Trophoblast cell (in vitro differentiated cells and primary cell): ENCODE measurements at regions not wholly inside any gene's neighbourhood (a gene's known extent, or its start where the extent isn't known, plus 50 kb on each side); places are given as distances from the start of the nearest gene placed in this dataset.
"Not testable (repeated sequence)": the region's sequence is repeated elsewhere in the genome, so short reads cannot be mapped to it uniquely, and the experiment has no call there.

ENCODE experiments used
- DNase-seq, 2 donors: peaks; one replicate each; pipeline ENCODE4 v3.0.0-alpha.2; 2016
- H2AFZ ChIP-seq: 2 replicates; pipeline ENCODE4 v1.6.1; 2013; ENCODE audit warnings: low read length, moderate library complexity, mild to moderate bottlenecking; ENCODE audit not compliant: insufficient read depth, poor library complexity
- H2AK5ac ChIP-seq: 2 replicates; pipeline ENCODE4 v1.6.1; 2013; ENCODE audit warnings: mild to moderate bottlenecking, low read length
- H2BK120ac ChIP-seq: 2 replicates; pipeline ENCODE4 v1.6.1; 2013; ENCODE audit warnings: low read length, mild to moderate bottlenecking, moderate library complexity; ENCODE audit not compliant: insufficient read depth, poor library complexity
- H2BK12ac ChIP-seq: 2 replicates; pipeline ENCODE4 v1.6.1; 2013; ENCODE audit warnings: mild to moderate bottlenecking, low read length, moderate library complexity
- H2BK5ac ChIP-seq: 2 replicates; pipeline ENCODE4 v1.6.1; 2013; ENCODE audit warnings: low read length, low read depth, moderate library complexity, mild to moderate bottlenecking; ENCODE audit not compliant: poor library complexity
- H3K14ac ChIP-seq: 2 replicates; pipeline ENCODE4 v1.6.1; 2013; ENCODE audit warnings: mild to moderate bottlenecking, low read length
- H3K18ac ChIP-seq: 2 replicates; pipeline ENCODE4 v1.6.1; 2013; ENCODE audit warnings: mild to moderate bottlenecking, low read length
- H3K23ac ChIP-seq: 2 replicates; pipeline ENCODE4 v1.6.1; 2013; ENCODE audit warnings: low read length
- H3K27ac ChIP-seq: 2 replicates; pipeline ENCODE4 v1.5.1; 2013; ENCODE audit warnings: low read depth, mild to moderate bottlenecking, inconsistent platforms, low read length, moderate library complexity
- H3K27me3 ChIP-seq: 2 replicates; pipeline ENCODE4 v1.6.1; 2013; ENCODE audit warnings: inconsistent platforms, mild to moderate bottlenecking, low read length, moderate library complexity; ENCODE audit not compliant: insufficient read depth
- H3K36me3 ChIP-seq, 2 experiments: 1 replicate in 1 of 2; 2 replicates in 1 of 2; pipeline ENCODE4 v1.6.1; 2013; ENCODE audit warnings: low read length in 2 of 2, mild to moderate bottlenecking in 2 of 2, moderate library complexity in 1 of 2; ENCODE audit not compliant: insufficient read depth in 2 of 2, control insufficient read depth in 1 of 2
- H3K4ac ChIP-seq: 2 replicates; pipeline ENCODE4 v1.6.1; 2013; ENCODE audit warnings: low read depth, mild to moderate bottlenecking, low read length, moderate library complexity
- H3K4me1 ChIP-seq, 2 experiments: 1 replicate in 1 of 2; 2 replicates in 1 of 2; pipeline ENCODE4 v1.6.1; 2013; ENCODE audit warnings: low read length in 2 of 2, mild to moderate bottlenecking in 2 of 2, moderate library complexity in 1 of 2; ENCODE audit not compliant: insufficient read depth in 2 of 2, control insufficient read depth in 1 of 2
- H3K4me2 ChIP-seq: 2 replicates; pipeline ENCODE4 v1.6.1; 2013; ENCODE audit warnings: inconsistent platforms, mild to moderate bottlenecking, low read length, moderate library complexity
- H3K4me3 ChIP-seq: 2 replicates; pipeline ENCODE4 v1.5.1; 2013; ENCODE audit warnings: mild to moderate bottlenecking, low read depth, low read length, inconsistent platforms
- H3K79me1 ChIP-seq: one replicate; pipeline ENCODE4 v1.6.1; 2013; ENCODE audit warnings: low read length
- H3K79me2 ChIP-seq: 2 replicates; pipeline ENCODE4 v1.6.1; 2013; ENCODE audit warnings: low read length, mild to moderate bottlenecking; ENCODE audit not compliant: control insufficient read depth, insufficient read depth, poor library complexity
- H3K9ac ChIP-seq: 2 replicates; pipeline ENCODE4 v1.6.1; 2013; ENCODE audit warnings: mild to moderate bottlenecking, low read length
- H3K9me3 ChIP-seq: 2 replicates; pipeline ENCODE4 v1.6.1; 2013; ENCODE audit warnings: low read depth, mild to moderate bottlenecking, control low read depth, inconsistent platforms, low read length; ENCODE audit not compliant: insufficient read depth
- H4K12ac ChIP-seq: 2 replicates; pipeline ENCODE4 v1.6.1; 2013; ENCODE audit warnings: low read depth, mild to moderate bottlenecking, low read length, moderate library complexity
- H4K8ac ChIP-seq: 2 replicates; pipeline ENCODE4 v1.6.1; 2013; ENCODE audit warnings: low read depth, mild to moderate bottlenecking, low read length, moderate library complexity
- H4K91ac ChIP-seq: one replicate; pipeline ENCODE4 v1.6.1; 2013; ENCODE audit warnings: low read depth, mild to moderate bottlenecking, low read length, moderate library complexity
- WGBS: extraction: QIAGEN DNeasy Blood & Tissue Kit; methylation state at CpG from one replicate; pipeline ENCODE4 v1.1.7; 2013; ENCODE audit warnings: missing lambda C conversion rate; ENCODE audit not compliant: insufficient read length, insufficient coverage; ENCODE audit errors: extremely low coverage; 5-methylcytosine and 5-hydroxymethylcytosine counted together

DNA sequence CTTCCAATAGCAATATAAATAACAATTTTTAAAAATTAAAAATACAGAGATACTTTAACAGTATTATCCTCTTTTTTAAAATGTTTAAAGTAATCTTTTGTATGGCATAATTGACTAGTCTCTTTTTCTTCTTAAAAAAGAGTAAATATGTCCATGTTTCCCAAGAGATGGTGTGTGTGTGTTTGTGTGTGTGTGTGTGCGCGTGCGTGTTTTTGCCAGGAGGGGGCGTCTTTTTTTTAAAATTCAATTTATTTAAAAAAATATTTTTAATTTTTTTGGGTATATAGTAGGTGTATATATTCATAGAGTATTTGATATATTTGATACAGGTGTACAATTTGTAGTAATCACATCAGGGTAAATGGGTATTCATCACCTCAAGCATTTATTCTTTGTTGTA lies 1073.7 kb downstream of the PCDH7 start:
- DNase-seq: no peak
- Histone ChIP-seq H3K79me2 (no peaks in the 10 kb centered on the region), H4K8ac (no peak overlapping the region), H2BK12ac (no peak overlapping the region), H3K4me1 (no peaks in the 10 kb centered on the region), H3K14ac (no peak overlapping the region), H3K4me3 (no peak overlapping the region), H3K36me3 (no peaks in the 10 kb centered on the region), H2AFZ (no peak overlapping the region), H2BK120ac (no peak overlapping the region), H3K27ac (no peak overlapping the region), H3K79me1 (no peaks in the 10 kb centered on the region), H2BK5ac (no peak overlapping the region), H3K27me3 (no peaks in the 10 kb centered on the region), H3K4ac (no peak overlapping the region), H2AK5ac (no peak overlapping the region), H3K23ac (no peak overlapping the region), H3K18ac (no peak overlapping the region), H4K12ac (no peak overlapping the region), H3K9me3 (no peaks in the 10 kb centered on the region), H4K91ac (no peak overlapping the region), H3K9ac (no peak overlapping the region), H3K4me2 (no peak overlapping the region)
- WGBS: no CpG with 5 or more reads among the region's 4 CpGs

DNA sequence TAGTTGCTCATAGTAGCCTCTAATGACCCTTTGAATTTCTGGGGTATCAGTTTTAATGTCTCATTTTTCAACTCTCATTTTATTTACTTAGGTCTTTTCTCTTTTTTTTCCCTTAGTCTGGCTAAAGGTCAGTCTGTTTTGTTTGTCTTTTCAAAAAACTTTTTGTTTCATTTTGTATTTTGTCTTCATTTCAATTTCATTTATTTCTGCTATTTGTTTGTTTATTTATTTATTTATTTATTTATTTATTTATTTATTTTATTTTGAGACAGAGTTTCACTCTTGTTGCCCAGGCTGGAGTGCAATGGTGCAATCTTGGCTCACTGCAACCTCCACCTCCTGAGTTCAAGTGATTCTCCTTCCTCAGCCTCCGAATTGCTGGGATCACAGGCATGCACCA lies 1076.9 kb downstream of the PCDH7 start:
- H4K91ac ChIP-seq, H3K79me2 ChIP-seq, H3K79me1 ChIP-seq, H3K36me3 ChIP-seq, H3K9me3 ChIP-seq, H3K18ac ChIP-seq, H3K4me3 ChIP-seq, H2AK5ac ChIP-seq, H2BK120ac ChIP-seq, H2AFZ ChIP-seq, H3K4ac ChIP-seq, DNase-seq, H3K9ac ChIP-seq, H4K12ac ChIP-seq, H3K27ac ChIP-seq, H3K23ac ChIP-seq, H2BK12ac ChIP-seq, H3K4me1 ChIP-seq, H3K14ac ChIP-seq, H3K27me3 ChIP-seq, H3K4me2 ChIP-seq, H4K8ac ChIP-seq, H2BK5ac ChIP-seq: not testable (repeated sequence)
- WGBS: no CpG with 5 or more reads among the region's 1 CpG

GRCh38 chr4:31803526-31804195 lies 1083.5 kb downstream of the PCDH7 start:
- Histone ChIP-seq H3K4ac (no peak overlapping the region), H3K27me3 (no peaks in the 10 kb centered on the region), H3K23ac (no peak overlapping the region), H2AFZ (no peak overlapping the region), H2BK12ac (no peak overlapping the region), H3K4me2 (no peak overlapping the region), H4K8ac (no peak overlapping the region), H3K27ac (no peak overlapping the region), H2AK5ac (no peak overlapping the region), H3K79me1 (no peaks in the 10 kb centered on the region), H3K18ac (no peak overlapping the region), H2BK5ac (no peak overlapping the region), H3K79me2 (no peaks in the 10 kb centered on the region), H3K9ac (no peak overlapping the region), H4K12ac (no peak overlapping the region), H4K91ac (no peak overlapping the region), H3K4me3 (no peak overlapping the region), H3K4me1 (no peaks in the 10 kb centered on the region), H3K9me3 (no peaks in the 10 kb centered on the region), H2BK120ac (no peak overlapping the region), H3K36me3 (no peaks in the 10 kb centered on the region), H3K14ac (no peak overlapping the region)
- no CpG with 5 or more reads among the region's 3 CpGs for whole genome bisulfite sequencing
- no peak for DNase-seq

DNA sequence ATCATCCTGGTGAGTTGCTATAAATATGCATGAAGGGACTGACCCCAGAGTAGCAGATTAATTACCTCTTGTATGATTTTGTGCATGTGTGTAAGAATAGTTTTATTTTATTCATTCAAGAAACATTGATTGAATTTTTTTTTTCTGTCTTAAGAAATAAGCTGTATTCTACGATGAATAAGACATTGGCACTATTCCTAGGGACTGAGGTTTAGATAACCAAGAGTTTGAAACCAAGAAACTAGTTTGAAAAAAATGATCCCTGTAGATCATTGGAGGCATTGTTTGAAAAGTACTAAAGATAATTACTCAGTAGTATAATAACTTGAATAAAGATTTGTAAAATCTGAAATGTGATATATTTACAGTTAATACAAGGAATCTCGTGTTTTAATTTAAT lies 1086.9 kb downstream of the PCDH7 start:
- no peak overlapping the region for H3K23ac ChIP-seq
- no peaks in the 10 kb centered on the region for H3K79me2 ChIP-seq
- no peak overlapping the region for H3K14ac ChIP-seq
- no peaks in the 10 kb centered on the region for H3K9me3 ChIP-seq
- no peak overlapping the region for H2AFZ ChIP-seq
- no peak overlapping the region for H2BK120ac ChIP-seq
- no peak overlapping the region for H2BK12ac ChIP-seq
- no CpG with 5 or more reads among the region's 2 CpGs for WGBS
- DNase-seq: no peak
- H4K91ac ChIP-seq: no peak overlapping the region
- H3K4me2 ChIP-seq: no peak overlapping the region
- H3K27ac ChIP-seq: no peak overlapping the region
- H3K9ac ChIP-seq: no peak overlapping the region
- no peak overlapping the region for H3K4ac ChIP-seq
- H3K4me3 ChIP-seq: no peak overlapping the region
- H4K12ac ChIP-seq: no peak overlapping the region
- no peaks in the 10 kb centered on the region for H3K27me3 ChIP-seq
- H4K8ac ChIP-seq: no peak overlapping the region
- H2BK5ac ChIP-seq: no peak overlapping the region
- H3K36me3 ChIP-seq: no peaks in the 10 kb centered on the region
- H2AK5ac ChIP-seq: no peak overlapping the region
- H3K4me1 ChIP-seq: no peaks in the 10 kb centered on the region
- H3K79me1 ChIP-seq: no peaks in the 10 kb centered on the region
- no peak overlapping the region for H3K18ac ChIP-seq
